ENCODE measurements at regions not wholly inside any gene's neighbourhood (a gene's known extent, or its start where the extent isn't known, plus 50 kb on each side); places are given as distances from the start of the nearest gene placed in this dataset. TPM values are rescaled to one million over a fixed set of nuclear protein-coding genes. Genes with fewer than 3 reads are reported as not detected.
A peak's percentile ranks its signal among the peaks of the same experiment; 100 is the strongest.
"Not testable (repeated sequence)": the region's sequence is repeated elsewhere in the genome, so short reads cannot be mapped to it uniquely, and the experiment has no call there.

DNA sequence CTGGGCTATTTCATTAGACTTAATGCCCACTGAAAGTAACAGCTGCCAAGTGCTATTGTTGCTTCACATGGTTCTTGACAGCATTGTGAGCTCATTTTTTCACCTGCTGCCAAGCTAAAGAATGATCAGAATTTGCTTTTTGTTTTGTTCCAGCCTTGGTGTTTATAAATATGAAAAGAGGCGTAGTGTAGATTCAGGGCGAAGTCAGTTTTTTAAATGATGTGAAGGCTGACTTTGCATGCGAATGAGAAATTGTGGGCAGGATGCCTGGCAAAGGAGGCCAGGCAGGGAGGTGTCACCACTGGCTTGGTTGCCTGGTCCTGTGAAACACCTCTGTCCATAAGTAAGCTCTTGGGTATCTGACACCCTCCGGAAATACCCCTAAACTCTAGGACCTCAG, 93.3 kb upstream of the NAP1L1 start:
- DNase-seq: no peak

DNA sequence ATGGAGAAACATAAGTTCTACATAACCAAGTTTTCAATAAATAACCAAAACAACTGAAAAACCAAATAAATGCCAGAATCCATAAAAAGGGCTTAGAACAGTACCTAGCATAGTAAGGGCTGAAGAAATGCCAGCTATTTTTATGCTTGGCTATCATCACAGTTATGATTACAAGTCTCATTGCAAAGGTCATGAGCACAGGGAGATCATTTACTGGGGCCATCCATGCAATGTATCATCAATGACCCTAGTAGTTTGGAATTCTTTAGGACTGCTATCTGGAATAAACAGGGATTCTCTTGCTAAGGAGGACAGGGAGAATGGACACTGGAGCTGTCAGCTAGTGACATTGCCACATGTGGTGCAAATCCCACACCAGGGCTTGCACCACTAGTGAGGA, 92.5 kb upstream of the NAP1L1 start:
- DNase-seq: no peak

DNA sequence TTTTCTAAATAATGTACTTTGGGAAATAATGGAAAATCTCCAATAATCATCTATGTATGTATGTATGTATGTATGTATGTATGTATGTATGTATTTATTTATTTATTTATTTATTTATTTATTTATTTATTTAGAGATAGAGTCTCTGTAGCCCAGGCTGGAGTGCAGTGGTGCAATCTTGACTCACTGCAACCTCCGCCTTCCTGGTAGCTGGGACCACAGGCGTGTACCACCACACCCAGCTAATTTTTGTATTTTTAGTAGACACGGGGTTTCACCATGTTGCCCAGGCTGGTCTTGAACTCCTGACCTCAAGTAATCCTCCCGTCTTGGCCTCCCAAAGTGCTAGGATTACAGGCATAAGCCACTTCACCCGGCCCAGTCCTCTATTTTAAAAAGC, 91.5 kb upstream of the NAP1L1 start:
- DNase-seq: not testable (repeated sequence)

DNA sequence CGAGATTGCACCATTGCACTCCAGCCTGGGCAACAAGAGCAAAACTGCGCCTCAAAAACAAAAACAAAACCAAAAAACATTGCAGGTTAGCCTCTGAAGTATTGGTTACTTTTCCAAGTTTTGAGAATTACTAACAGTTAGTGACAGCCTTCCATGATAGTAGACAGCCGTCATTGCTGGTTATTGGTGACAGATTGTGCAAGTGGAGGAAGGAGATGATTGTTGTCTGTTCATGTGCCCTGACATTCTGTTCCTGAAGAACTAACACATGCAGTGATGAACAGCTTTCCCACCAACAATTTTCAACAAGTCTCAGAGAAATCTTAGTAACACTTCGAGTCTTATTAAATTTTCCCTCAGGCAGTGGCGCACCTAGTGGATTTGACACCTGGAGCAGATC, 89.3 kb upstream of the NAP1L1 start:
- no peak for DNase-seq

DNA sequence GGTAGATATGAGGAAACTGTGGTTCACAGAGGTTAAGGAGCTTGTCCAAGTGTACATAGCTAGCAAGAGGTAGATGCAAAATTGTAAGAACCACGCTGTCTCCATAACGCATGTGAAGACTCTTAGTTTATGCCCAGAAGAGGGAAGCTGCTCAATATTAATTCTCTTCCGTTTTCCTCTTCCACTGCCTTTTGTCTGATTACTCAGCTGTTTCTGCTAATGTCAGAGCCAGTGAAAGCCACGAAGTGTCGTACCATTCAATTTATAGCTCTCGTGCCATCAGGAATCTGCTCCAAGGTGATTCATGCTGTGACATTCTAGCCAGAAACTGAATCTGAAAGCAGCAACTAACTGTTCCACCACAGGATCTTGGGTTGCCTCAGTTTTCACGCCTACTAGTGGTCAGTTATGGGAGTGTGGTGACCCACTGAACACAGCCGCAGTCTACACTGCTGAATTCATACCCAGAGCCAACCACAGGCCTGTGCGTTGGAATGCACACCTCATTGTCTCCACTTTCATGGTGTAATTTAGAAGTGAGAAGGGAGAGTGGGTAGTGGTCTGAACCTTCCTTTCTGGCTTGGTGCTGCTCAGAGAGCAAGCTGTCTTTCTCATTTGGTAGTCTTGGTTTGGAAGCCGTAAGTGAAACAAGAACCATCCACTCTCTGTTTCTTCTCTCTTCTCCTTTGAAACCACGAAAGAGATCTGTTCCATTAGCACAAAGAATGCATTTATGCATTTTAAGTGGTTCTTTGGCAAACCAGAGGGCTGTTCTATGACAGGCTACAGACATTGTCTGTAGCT, 74.2 kb upstream of the NAP1L1 start:
- DNase-seq: peak; percentile 15

DNA sequence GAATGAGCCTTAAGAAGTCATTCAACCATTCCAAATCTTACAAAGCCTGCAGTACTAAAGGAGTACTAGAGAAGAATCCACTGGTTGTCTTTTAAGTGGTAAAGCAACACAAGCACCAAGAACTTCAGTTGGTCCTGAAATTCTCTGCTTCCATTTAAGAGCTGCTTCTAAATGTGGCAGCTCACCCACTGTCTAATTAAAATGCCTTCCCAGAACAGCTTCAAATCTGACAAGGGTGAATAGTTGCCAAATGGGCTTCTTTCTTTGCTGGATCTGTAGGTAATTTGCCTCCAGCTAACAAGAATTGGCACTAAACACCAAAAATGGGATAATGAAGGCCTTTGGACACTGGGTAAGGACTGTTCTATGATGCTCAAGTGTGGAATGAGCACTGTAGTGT, 72.2 kb upstream of the NAP1L1 start:
- DNase-seq: no peak

DNA sequence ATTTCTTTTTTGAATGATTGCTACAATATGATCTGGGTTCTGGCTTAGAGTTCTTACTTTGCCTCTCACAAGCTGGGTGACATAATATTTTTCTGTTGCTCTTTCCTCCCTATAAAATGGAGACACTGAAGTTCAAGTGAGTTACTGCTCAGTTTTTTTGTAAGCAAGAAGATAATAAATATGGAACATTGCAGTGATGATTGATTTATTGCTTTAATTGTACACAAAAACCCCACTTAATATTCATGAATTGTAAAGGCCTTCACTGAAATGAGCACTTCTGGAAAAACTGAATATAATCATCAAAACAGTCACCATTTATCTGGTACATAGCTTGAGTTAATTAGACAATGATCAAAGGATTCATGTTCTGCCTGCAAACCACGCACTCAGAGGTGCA, 71.8 kb upstream of the NAP1L1 start:
- no peak for DNase-seq

DNA sequence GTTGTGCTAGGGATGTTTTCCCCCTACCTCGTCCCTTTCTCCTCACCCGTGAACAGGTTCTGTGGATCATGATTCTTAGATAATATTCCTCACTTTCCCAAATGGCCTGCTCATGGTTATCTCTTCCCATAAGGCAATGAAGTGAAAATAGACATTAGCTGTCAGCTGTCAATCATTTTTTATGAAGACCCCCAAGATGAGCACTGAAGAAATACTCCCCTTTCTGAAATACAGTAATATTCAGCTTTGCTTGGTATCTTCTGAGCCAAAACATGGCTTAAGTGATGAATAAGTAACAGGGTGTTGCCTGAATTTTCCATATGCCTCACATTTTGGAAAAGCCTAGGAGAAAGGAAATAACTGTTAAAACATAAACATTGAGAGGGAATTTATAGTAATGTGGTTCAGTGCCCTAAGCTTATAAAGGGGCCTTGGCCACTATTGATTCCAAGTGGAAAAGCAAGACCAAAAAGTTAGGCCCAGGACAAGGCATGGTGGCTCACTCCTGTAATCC, 70.7 kb upstream of the NAP1L1 start:
- DNase-seq: no peak

DNA sequence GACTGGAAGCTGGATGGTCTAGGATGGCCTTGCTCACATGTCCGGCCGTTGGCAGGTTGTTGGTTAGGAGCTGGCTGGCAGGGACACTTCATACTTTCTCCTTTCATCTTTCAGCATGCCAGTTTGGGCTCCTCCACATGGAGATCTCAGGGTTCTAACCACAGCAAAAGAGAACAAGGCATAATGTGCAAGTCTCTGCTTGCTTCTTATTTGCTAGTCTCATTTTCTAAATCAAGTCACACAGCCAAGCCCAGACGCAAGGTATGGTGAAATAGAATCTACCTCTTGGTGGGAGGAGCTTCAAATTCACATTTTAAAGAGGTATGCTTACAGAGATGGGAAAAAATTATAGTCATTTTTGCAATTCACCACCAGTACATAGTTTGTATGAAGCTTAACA, 69.1 kb upstream of the NAP1L1 start:
- no peak for DNase-seq

DNA sequence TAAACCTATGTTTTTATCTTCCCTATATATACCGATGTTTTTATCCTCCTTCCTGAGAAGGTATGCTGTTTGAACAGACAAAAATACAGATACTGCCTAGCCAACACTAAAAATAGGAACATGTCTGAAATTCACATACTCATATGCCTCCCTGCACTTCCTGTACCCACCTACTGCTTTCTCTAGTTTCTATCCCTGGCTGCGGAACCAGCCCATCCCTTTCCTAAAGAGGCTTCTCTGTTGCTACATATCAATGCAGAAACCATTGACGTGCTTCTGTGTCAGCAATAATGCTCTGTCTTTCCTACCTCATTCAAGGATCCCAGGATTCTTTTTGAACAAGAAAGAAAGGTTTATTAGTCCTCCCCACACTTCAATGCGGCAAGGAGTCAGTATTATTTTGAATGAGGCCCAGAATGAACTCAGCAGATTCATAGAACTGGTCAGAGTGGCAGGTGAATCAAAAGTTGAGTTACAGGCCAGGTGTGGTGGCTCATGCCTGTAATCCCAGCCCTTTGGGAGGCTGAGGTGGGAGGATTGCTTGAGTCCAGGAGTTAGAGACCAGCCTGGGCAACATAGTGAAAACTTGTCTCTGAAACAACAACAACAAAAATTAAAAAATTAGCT, 67.8 kb upstream of the NAP1L1 start:
- no peak for DNase-seq

DNA sequence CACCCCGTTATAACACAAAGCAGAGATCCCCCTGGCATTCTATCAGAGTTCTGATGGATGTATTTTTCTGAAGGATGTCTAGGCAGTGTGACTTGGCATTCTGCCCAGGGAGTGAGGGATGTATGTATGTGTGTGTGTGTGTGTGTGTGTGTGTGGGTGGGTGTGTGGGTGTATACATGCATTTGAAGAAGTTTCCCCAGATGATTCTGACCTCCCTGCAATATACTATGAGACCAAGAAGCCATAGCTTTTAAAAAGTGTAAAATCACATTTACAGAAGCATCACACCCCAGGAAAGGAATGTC, 59.7 kb upstream of the NAP1L1 start:
- peak; percentile 45 for DNase-seq

DNA sequence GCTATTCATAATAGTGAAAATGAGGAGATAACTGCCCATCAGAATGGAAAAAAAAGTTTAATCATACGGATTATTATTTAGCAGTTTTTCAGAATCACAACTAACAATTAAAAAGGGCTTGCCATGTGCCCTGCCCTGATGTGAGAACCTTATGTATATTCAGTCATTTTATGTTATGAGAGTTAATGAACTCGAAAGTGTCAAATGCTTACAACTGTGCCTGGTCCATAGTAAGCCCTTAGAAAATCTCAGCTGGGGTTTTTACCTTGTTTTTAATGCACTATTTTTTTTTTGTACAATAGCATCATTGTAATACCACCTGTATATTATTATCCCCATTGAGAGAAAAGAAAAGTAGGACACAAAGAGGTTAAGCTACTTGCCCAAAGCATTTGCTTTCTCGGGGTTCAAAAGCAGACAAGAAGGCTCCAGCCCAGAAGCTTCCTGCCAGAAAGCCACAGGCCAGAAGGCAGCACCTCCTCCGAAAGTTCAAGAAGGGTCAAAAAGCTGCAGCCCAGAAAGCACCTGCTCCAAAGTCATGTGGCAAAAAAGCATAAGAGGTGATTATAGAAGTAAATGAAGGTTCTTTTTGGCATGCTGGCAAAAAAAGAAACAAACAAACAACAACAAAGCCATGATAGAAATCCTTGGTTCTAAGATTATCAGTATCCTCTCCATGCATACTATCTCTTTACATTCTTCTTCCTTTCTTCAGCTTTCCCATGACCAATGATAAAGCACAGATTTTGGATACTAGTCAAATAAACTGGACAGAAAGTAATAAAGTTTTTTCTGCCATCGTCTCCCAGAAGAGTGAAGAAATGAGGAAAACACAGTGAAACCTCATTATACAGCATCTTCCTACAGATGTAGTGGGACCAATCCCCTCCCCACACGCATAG, 59.1 kb upstream of the NAP1L1 start:
- DNase-seq: no peak

DNA sequence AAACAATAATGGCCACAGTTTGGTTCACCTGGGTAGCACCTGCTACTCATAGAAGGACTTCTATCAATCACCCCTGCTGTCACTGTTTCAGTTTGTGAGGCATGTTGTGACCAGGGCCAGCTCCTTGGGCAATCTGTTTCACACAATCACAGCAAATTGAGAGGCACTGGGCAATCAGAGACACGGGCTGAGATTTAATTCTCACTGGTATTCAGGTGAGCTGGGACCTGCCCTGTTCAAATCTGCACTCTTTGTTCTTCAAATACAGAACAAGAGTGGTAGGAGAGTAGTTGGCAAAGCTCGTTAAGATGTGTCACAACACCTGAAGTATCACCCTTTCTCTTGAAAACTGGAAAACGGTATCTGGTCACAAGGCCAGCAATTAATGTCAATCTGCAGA, 57.8 kb upstream of the NAP1L1 start:
- no peak for DNase-seq

DNA sequence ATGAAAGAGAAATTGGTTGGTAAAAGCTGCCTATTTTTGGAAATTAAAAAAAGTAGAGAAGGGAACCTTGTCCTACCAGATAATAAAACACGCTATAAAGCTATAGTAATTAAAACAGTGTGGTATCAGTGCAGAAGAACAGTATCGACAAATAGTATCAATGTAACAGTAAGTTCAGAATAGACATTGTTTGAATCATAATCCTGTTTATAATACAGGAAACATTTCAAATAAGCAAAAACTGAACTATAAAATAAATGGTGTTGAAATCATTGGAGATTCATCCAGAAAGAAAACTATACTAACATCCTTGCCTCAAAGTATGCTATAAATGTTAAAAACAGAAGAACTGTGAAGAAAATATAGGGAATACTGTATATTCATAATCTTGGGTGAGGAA, 54.2 kb upstream of the NAP1L1 start:
- DNase-seq: no peak

DNA sequence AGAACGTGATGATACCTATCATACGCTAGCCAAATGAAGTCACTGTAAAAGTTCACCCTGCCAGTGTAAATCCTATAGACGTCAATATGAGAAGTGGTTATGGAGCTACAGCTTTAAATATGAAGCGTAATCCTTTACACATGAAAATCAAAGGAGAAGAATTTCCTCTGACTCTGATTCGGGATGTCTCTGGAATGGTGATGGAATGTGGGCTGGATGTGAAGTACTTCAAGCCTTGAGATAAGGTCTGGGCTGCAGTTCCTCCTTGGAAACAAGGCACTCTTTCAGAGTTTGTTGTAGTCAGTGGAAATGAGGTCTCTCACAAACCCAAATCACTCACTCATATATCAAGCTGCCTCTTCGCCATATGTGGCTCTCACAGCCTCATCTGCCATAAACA, 53.1 kb upstream of the NAP1L1 start:
- DNase-seq: no peak

DNA sequence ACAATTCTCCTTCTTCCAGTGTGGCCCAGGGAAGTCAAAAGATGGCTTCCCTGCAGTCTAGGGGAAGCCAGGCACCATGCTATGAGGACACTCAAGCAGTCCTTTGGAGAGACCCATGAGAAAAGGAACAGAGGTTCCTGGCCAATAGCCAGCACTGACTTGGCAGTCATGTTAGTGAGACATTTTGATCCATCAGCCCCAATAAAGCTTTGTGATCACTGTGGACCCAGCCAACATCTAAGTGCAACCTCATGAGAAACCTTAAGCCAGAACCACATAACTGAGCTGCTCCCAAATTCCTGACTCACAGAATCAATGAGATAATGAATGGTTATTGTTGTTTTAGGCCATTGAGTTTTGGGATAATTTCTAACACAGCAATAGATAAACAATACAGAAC, 51.0 kb upstream of the NAP1L1 start:
- no peak for DNase-seq

Small RNAs in the stretch of these regions (small RNA-seq; reads per million reads assigned to genes)
- gene RNU6-1271P (ENCODE audit: low replicate concordance): not detected
